GM21528 (cell line): ENCODE measurements at regions not wholly inside any gene's neighbourhood (a gene's known extent, or its start where the extent isn't known, plus 50 kb on each side); places are given as distances from the start of the nearest gene placed in this dataset.
"Not testable (repeated sequence)": the region's sequence is repeated elsewhere in the genome, so short reads cannot be mapped to it uniquely, and the experiment has no call there.

Source experiments
- ATAC-seq: cut with Tn5 transposase; IDR thresholded peaks from one replicate; pipeline ENCODE4 v1.9.1; 2021; ENCODE audit warnings: mild to moderate bottlenecking, moderate library complexity; ENCODE audit not compliant: unreplicated experiment, low FRiP score

GRCh38 chr6:57708061-57708460, 390.6 kb downstream of the PRIM2 start:
- ATAC-seq: not testable (repeated sequence)

- ATAC-seq: not testable (repeated sequence)
These were observed 405.1 kb downstream of the PRIM2 start for GRCh38 chr6:57722546-57722945.

GRCh38 chr6:57723815-57724401, 406.5 kb downstream of the PRIM2 start:
- not testable (repeated sequence) for ATAC-seq

- not testable (repeated sequence) for ATAC-seq
These were observed 412.0 kb downstream of the PRIM2 start for GRCh38 chr6:57729407-57729806.

- ATAC-seq: not testable (repeated sequence)
These were observed 413.3 kb downstream of the PRIM2 start for GRCh38 chr6:57730726-57731125.

GRCh38 chr6:57747716-57748115, 430.3 kb downstream of the PRIM2 start:
- not testable (repeated sequence) for ATAC-seq

- ATAC-seq: not testable (repeated sequence)
These were observed 442.4 kb downstream of the PRIM2 start for GRCh38 chr6:57759850-57760249.

- ATAC-seq: not testable (repeated sequence)
These were observed 475.4 kb downstream of the PRIM2 start for GRCh38 chr6:57792720-57793397.

- not testable (repeated sequence) for ATAC-seq
These were observed 475.9 kb downstream of the PRIM2 start for GRCh38 chr6:57793398-57793762.

- ATAC-seq: not testable (repeated sequence)
These were observed 482.5 kb downstream of the PRIM2 start for GRCh38 chr6:57799703-57800479.

- ATAC-seq: not testable (repeated sequence)
These were observed 491.2 kb downstream of the PRIM2 start for GRCh38 chr6:57808581-57808980.

- ATAC-seq: not testable (repeated sequence)
These were observed 492.0 kb downstream of the PRIM2 start for GRCh38 chr6:57809454-57809853.

- not testable (repeated sequence) for ATAC-seq
These were observed 496.0 kb downstream of the PRIM2 start for GRCh38 chr6:57813271-57814075.

- not testable (repeated sequence) for ATAC-seq
These were observed 498.4 kb downstream of the PRIM2 start for GRCh38 chr6:57815826-57816225.

GRCh38 chr6:57821325-57821724, 503.9 kb downstream of the PRIM2 start:
- ATAC-seq: not testable (repeated sequence)

GRCh38 chr6:57822448-57822847, 505.0 kb downstream of the PRIM2 start:
- ATAC-seq: not testable (repeated sequence)

GRCh38 chr6:57822896-57823358, 505.5 kb downstream of the PRIM2 start:
- no peak for ATAC-seq

GRCh38 chr6:57837622-57838209, 520.3 kb downstream of the PRIM2 start:
- ATAC-seq: not testable (repeated sequence)

- not testable (repeated sequence) for ATAC-seq
These were observed 524.1 kb downstream of the PRIM2 start for GRCh38 chr6:57841551-57841950.
